GM12878 (cell line): ENCODE measurements at regions not wholly inside any gene's neighbourhood (a gene's known extent, or its start where the extent isn't known, plus 50 kb on each side); places are given as distances from the start of the nearest gene placed in this dataset.

Experiments used
- ATAC-seq: fragments of 200-7000 bp; cut with Tn5 transposase; 3 replicates; pipeline ENCODE4 v1.9.1; 2020; ENCODE audit warnings: mild to moderate bottlenecking, moderate library complexity
- BruUV-seq: library from RNA; stranded (reverse); fragments of 400-500 nt; replicated peaks from 2 replicates; lab custom pipeline; 2021; lab: Mats Ljungman, UMichigan
- CTCF ChIA-PET: fragments of 300-600 bp; sonication (Branson Sonifier 250); formaldehyde crosslinking; extraction: SDS; loops from one replicate; lab custom pipeline; 2021; ENCODE audit warnings: inconsistent platforms; lab: Yijun Ruan, JAX
- POLR2A ChIA-PET: fragments of 350-600 bp; formaldehyde crosslinking; extraction: SDS; loops from one replicate; lab custom pipeline; 2021; ENCODE audit warnings: inconsistent platforms; lab: Charles Lee
- RAD21 ChIA-PET: fragments of 300-600 bp; sonication (Branson Sonifier 250); formaldehyde crosslinking; loops from one replicate; lab custom pipeline; 2023; ENCODE audit warnings: antibody characterized with exemption; ENCODE audit not compliant: unreplicated experiment; lab: Charles Lee
- SMC1A ChIA-PET: fragments of 300-600 bp; sonication (Branson Sonifier 250); formaldehyde crosslinking; loops from one replicate; lab custom pipeline; 2023; ENCODE audit not compliant: unreplicated experiment, uncharacterized antibody; lab: Charles Lee
- DNase-seq: peaks from one replicate; pipeline ENCODE4 v3.0.0-alpha.2; 2011; ENCODE audit warnings: low read depth, low spot score
- FAIRE-seq: peaks from 3 replicates; lab custom pipeline; 2011; peaks lifted over from hg19 to GRCh38; lab: Jason Lieb, UNC
- H2AFZ ChIP-seq: 2 replicates; pipeline ENCODE4 v1.6.0; 2011; ENCODE audit warnings: low read depth, low read length, control low read depth; ENCODE audit not compliant: control insufficient read depth
- H3K27ac ChIP-seq: 2 replicates; pipeline ENCODE4 v1.5.1; 2011; ENCODE audit warnings: control low read depth; ENCODE audit not compliant: control insufficient read depth, insufficient read depth
- H3K27me3 ChIP-seq, 2 experiments: replicated peaks in 1 of 2; 2 replicates each; pipeline versions ENCODE4 v1.6.0 to v1.6.1; 2011; ENCODE audit warnings: low read length in 1 of 2; ENCODE audit not compliant: control insufficient read depth in 2 of 2, insufficient read depth in 2 of 2
- H3K36me3 ChIP-seq, 2 experiments: 2 replicates each; pipeline ENCODE4 v1.5.1; 2011; ENCODE audit warnings: low read length in 1 of 2; ENCODE audit not compliant: control insufficient read depth in 2 of 2, insufficient read depth in 2 of 2
- H3K4me1 ChIP-seq: 2 replicates; pipeline ENCODE4 v1.6.1; 2011; ENCODE audit warnings: mild to moderate bottlenecking, low read length, moderate library complexity, mixed read lengths; ENCODE audit not compliant: control insufficient read depth, insufficient read depth
- H3K4me2 ChIP-seq: 2 replicates; pipeline ENCODE4 v1.6.0; 2011; ENCODE audit warnings: control low read depth; ENCODE audit not compliant: control insufficient read depth, insufficient read depth
- H3K4me3 ChIP-seq: fragments of 200-600 bp; sonication (generic); 2 replicates; pipeline ENCODE4 v1.5.1; 2016
- H3K79me2 ChIP-seq: 2 replicates; pipeline ENCODE4 v1.6.0; 2011; ENCODE audit warnings: low read length; ENCODE audit not compliant: control insufficient read depth, insufficient read depth
- H3K9ac ChIP-seq: 2 replicates; pipeline ENCODE4 v1.8.0; 2011; ENCODE audit warnings: low read length, control low read depth, mixed read lengths; ENCODE audit not compliant: control insufficient read depth, insufficient read depth
- H3K9me3 ChIP-seq: replicated peaks from 3 replicates; pipeline ENCODE4 v1.5.1; 2011; ENCODE audit warnings: mild to moderate bottlenecking, low read length; ENCODE audit not compliant: control insufficient read depth, insufficient read depth
- H4K20me1 ChIP-seq: 2 replicates; pipeline ENCODE4 v1.6.0; 2011; ENCODE audit not compliant: control insufficient read depth, insufficient read depth
- CBX5 ChIP-seq: sonication (generic); IDR thresholded peaks from 2 replicates; pipeline ENCODE4 v1.6.1; 2016; ENCODE audit warnings: low read depth, moderate library complexity, mild to moderate bottlenecking, inconsistent platforms
- CHD4 ChIP-seq: fragments of 200-600 bp; sonication (generic); IDR thresholded peaks from 2 replicates; pipeline ENCODE4 v1.6.1; 2016; ENCODE audit warnings: mild to moderate bottlenecking
- FOXM1 ChIP-seq: IDR thresholded peaks from 2 replicates; pipeline ENCODE4 v1.6.1; 2012; ENCODE audit warnings: low read depth, mild to moderate bottlenecking, inconsistent platforms, low read length, moderate library complexity
- IRF4 ChIP-seq: IDR thresholded peaks from 2 replicates; pipeline ENCODE4 v1.6.1; 2011; ENCODE audit warnings: low read depth, low read length
- MTA2 ChIP-seq: fragments of 450-650 bp; IDR thresholded peaks from 2 replicates; pipeline ENCODE4 v1.6.1; 2016; ENCODE audit warnings: low read depth, mild to moderate bottlenecking, moderate library complexity
- MXI1 ChIP-seq: fragments of 150-350 bp; IDR thresholded peaks from 2 replicates; pipeline ENCODE4 v1.6.1; 2011; ENCODE audit warnings: low read depth, mild to moderate bottlenecking, inconsistent platforms, low read length, improper control_type of control experiment
- RB1 ChIP-seq: fragments of 450-650 bp; formaldehyde crosslinking; IDR thresholded peaks from 2 replicates; pipeline ENCODE4 v1.6.1; 2017; ENCODE audit warnings: mild to moderate bottlenecking, borderline replicate concordance
- RCOR1 ChIP-seq: conservative IDR thresholded peaks from 2 replicates; pipeline ENCODE4 v1.6.1; 2012; ENCODE audit warnings: low read depth, low read length, improper control_type of control experiment
- RELA ChIP-seq: fragments of 450-650 bp; IDR thresholded peaks from 2 replicates; pipeline ENCODE4 v1.8.0; 2014; ENCODE audit warnings: borderline replicate concordance; ENCODE audit not compliant: partially characterized antibody
- SUPT20H ChIP-seq: IDR thresholded peaks from 2 replicates; pipeline ENCODE4 v1.6.1; 2011; ENCODE audit warnings: low read depth, mild to moderate bottlenecking, low read length, moderate library complexity, borderline replicate concordance; ENCODE audit not compliant: control insufficient read depth
- ZBED1 ChIP-seq: IDR thresholded peaks from 2 replicates; pipeline ENCODE4 v1.6.1; 2016; ENCODE audit warnings: borderline replicate concordance
- ZNF207 ChIP-seq: fragments of 450-650 bp; IDR thresholded peaks from 2 replicates; pipeline ENCODE4 v1.6.1; 2014; ENCODE audit warnings: antibody characterized with exemption, mild to moderate bottlenecking, borderline replicate concordance
- ZNF274 ChIP-seq: IDR thresholded peaks from one replicate; pipeline ENCODE4 v1.8.0; 2011; ENCODE audit not compliant: insufficient read length, insufficient read depth
- ZNF384 ChIP-seq: IDR thresholded peaks from 2 replicates; pipeline ENCODE4 v1.6.1; 2012; ENCODE audit warnings: low read depth, mild to moderate bottlenecking, low read length, improper control_type of control experiment, borderline replicate concordance
- WGBS: methylation state at CpG from one replicate; pipeline ENCODE4 v1.1.6; 2016; ENCODE audit warnings: low lambda C conversion rate; ENCODE audit not compliant: insufficient replicate concordance, insufficient coverage; ENCODE audit errors: missing lambda C conversion rate; 5-methylcytosine and 5-hydroxymethylcytosine counted together
- in situ Hi-C: fragments of 300-500 bp; cut with MboI; formaldehyde crosslinking; loops from 9 replicates; pipeline ENCODE4 v1.14.3; 2018; ENCODE audit warnings: mixed read lengths
- intact Hi-C: fragments of 100-400 bp; cut with micrococcal nuclease; formaldehyde crosslinking; loops from one replicate; pipeline ENCODE4 v1.14.2; 2022; ENCODE audit not compliant: unreplicated experiment
- TF ChIP-seq, protein P1 (sequence below): fragments of 150-350 bp; IDR thresholded peaks from 2 replicates; pipeline ENCODE4 v1.6.1; 2014; ENCODE audit warnings: mild to moderate bottlenecking, low read depth, low read length
- TF ChIP-seq, protein P2 (sequence below): fragments of 450-650 bp; IDR thresholded peaks from 2 replicates; pipeline ENCODE4 v1.6.1; 2018; ENCODE audit warnings: mild to moderate bottlenecking, low read depth, moderate library complexity; ENCODE audit not compliant: partially characterized antibody
- TF ChIP-seq, protein P3 (sequence below): fragments of 450-650 bp; formaldehyde crosslinking; IDR thresholded peaks from 2 replicates; pipeline ENCODE4 v1.4.0; 2020; ENCODE audit warnings: mild to moderate bottlenecking, moderate library complexity

DNA sequence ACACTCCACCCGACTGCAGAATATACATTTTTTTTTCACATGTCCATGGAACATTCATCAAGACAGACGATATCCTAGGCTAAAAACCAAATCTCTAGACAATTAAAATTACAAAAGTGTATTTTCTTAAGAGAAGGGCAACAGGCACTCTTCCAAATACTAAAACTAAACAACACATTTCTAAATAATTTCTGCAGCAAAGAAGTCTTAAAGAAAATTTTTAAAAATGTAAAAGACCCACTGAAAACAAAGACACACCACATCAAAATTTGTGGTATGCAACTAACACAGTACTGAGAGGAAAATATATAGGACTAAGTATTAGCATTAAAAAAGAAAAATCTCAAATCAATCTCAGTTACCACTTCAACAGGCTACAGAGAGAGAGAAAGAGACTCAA, 570.0 kb downstream of the SLC16A7 start:
- Histone ChIP-seq H3K9me3 (no peaks in the 10 kb centered on the region), H3K4me2 (no peak overlapping the region), H3K4me3 (no peak overlapping the region), H3K4me1 (no peaks in the 10 kb centered on the region), H2AFZ (no peak overlapping the region), H3K79me2 (no peaks in the 10 kb centered on the region), H3K27ac (no peak overlapping the region), H3K27me3 (no peaks in the 10 kb centered on the region), H4K20me1 (no peaks in the 10 kb centered on the region), H3K36me3 (no peaks in the 10 kb centered on the region), H3K9ac (no peak overlapping the region)
- DNase-seq: no peak
- no peak for FAIRE-seq
- BruUV-seq: no TSS peak
- ChIA-PET RAD21 (no interaction called here), CTCF (no interaction called here), POLR2A (no interaction called here), SMC1A (no interaction called here)
- in situ Hi-C loops (no loop called here), intact Hi-C loops (no loop called here)
- no peak for ATAC-seq
- 0% methylated on average over 2 of the region's 2 CpGs for WGBS
- no peak for TF ChIP-seq ZBED1
- TF ChIP-seq MTA2: no peak
- TF ChIP-seq RCOR1: no peak
- TF ChIP-seq, protein P1, sequence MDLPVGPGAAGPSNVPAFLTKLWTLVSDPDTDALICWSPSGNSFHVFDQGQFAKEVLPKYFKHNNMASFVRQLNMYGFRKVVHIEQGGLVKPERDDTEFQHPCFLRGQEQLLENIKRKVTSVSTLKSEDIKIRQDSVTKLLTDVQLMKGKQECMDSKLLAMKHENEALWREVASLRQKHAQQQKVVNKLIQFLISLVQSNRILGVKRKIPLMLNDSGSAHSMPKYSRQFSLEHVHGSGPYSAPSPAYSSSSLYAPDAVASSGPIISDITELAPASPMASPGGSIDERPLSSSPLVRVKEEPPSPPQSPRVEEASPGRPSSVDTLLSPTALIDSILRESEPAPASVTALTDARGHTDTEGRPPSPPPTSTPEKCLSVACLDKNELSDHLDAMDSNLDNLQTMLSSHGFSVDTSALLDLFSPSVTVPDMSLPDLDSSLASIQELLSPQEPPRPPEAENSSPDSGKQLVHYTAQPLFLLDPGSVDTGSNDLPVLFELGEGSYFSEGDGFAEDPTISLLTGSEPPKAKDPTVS: no peak
- no peak for TF ChIP-seq ZNF274
- no peak for TF ChIP-seq CBX5
- TF ChIP-seq, protein P2, sequence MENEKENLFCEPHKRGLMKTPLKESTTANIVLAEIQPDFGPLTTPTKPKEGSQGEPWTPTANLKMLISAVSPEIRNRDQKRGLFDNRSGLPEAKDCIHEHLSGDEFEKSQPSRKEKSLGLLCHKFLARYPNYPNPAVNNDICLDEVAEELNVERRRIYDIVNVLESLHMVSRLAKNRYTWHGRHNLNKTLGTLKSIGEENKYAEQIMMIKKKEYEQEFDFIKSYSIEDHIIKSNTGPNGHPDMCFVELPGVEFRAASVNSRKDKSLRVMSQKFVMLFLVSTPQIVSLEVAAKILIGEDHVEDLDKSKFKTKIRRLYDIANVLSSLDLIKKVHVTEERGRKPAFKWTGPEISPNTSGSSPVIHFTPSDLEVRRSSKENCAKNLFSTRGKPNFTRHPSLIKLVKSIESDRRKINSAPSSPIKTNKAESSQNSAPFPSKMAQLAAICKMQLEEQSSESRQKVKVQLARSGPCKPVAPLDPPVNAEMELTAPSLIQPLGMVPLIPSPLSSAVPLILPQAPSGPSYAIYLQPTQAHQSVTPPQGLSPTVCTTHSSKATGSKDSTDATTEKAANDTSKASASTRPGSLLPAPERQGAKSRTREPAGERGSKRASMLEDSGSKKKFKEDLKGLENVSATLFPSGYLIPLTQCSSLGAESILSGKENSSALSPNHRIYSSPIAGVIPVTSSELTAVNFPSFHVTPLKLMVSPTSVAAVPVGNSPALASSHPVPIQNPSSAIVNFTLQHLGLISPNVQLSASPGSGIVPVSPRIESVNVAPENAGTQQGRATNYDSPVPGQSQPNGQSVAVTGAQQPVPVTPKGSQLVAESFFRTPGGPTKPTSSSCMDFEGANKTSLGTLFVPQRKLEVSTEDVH: no peak
- TF ChIP-seq SUPT20H: no peak
- no peak for TF ChIP-seq RB1
- TF ChIP-seq FOXM1: no peak
- TF ChIP-seq ZNF384: no peak
- TF ChIP-seq, protein P3, sequence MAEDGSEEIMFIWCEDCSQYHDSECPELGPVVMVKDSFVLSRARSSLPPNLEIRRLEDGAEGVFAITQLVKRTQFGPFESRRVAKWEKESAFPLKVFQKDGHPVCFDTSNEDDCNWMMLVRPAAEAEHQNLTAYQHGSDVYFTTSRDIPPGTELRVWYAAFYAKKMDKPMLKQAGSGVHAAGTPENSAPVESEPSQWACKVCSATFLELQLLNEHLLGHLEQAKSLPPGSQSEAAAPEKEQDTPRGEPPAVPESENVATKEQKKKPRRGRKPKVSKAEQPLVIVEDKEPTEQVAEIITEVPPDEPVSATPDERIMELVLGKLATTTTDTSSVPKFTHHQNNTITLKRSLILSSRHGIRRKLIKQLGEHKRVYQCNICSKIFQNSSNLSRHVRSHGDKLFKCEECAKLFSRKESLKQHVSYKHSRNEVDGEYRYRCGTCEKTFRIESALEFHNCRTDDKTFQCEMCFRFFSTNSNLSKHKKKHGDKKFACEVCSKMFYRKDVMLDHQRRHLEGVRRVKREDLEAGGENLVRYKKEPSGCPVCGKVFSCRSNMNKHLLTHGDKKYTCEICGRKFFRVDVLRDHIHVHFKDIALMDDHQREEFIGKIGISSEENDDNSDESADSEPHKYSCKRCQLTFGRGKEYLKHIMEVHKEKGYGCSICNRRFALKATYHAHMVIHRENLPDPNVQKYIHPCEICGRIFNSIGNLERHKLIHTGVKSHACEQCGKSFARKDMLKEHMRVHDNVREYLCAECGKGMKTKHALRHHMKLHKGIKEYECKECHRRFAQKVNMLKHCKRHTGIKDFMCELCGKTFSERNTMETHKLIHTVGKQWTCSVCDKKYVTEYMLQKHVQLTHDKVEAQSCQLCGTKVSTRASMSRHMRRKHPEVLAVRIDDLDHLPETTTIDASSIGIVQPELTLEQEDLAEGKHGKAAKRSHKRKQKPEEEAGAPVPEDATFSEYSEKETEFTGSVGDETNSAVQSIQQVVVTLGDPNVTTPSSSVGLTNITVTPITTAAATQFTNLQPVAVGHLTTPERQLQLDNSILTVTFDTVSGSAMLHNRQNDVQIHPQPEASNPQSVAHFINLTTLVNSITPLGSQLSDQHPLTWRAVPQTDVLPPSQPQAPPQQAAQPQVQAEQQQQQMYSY (CRISPR knock-in tag): no peak
- no peak for TF ChIP-seq ZNF207
- TF ChIP-seq IRF4: no peak
- no peak for TF ChIP-seq RELA
- TF ChIP-seq CHD4: no peak
- no peak for TF ChIP-seq MXI1
